ENCODE measurements at regions not wholly inside any gene's neighbourhood (a gene's known extent, or its start where the extent isn't known, plus 50 kb on each side); places are given as distances from the start of the nearest gene placed in this dataset.

DNA sequence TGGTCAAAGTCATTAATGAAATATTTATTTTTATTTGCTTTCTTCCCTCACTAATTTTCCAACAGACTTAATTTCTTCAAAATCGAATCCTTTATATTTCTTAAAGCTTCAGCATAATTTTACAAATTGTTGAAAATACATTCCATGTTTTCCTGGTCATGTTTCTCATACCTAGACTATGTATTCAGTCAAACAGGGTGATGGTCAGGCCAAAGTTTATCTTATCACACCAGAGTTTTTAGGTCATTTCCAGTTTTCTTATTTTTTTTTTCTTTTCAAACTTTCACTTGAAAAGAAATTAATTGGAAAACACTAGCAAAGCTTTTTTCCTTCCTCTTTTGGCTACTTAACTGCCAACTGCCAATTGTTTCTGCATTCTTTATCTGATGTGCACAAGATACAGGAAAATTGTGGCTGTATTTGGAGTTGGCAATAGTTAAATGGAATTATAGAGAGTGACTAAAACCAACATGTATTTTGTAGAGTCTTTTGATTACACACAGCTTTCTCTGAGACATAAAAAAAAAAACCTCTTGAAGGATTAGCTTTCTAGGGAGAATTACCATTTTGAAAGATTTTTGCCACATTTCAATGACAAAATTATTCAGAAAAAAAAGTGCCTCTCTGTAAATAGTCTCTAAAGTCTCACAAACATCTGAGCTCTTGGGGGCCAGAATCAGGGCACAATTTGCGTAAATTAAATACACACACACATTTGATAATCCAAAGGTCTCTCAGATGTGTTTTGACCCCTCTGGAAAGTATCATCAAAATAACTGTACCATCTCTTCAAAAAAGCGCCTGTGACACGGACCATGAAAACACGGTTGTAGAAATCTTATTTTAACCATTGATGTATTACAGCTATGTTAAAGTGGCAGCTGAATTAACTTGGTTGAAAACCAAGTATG is 603.2 kb upstream of the KCNMB2 start:
- DNase-seq (ENCODE audit: low read depth): peak; percentile 30
- no peak overlapping the region for H3K4me3 ChIP-seq (ENCODE audit: control insufficient read depth, low read depth, low read length)
- TF ChIP-seq, protein P1, sequence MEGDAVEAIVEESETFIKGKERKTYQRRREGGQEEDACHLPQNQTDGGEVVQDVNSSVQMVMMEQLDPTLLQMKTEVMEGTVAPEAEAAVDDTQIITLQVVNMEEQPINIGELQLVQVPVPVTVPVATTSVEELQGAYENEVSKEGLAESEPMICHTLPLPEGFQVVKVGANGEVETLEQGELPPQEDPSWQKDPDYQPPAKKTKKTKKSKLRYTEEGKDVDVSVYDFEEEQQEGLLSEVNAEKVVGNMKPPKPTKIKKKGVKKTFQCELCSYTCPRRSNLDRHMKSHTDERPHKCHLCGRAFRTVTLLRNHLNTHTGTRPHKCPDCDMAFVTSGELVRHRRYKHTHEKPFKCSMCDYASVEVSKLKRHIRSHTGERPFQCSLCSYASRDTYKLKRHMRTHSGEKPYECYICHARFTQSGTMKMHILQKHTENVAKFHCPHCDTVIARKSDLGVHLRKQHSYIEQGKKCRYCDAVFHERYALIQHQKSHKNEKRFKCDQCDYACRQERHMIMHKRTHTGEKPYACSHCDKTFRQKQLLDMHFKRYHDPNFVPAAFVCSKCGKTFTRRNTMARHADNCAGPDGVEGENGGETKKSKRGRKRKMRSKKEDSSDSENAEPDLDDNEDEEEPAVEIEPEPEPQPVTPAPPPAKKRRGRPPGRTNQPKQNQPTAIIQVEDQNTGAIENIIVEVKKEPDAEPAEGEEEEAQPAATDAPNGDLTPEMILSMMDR (conservative IDR thresholded peaks at IDR 0.05; ENCODE audit: control insufficient read depth, insufficient read depth, low read depth, low read length): no peak

DNA sequence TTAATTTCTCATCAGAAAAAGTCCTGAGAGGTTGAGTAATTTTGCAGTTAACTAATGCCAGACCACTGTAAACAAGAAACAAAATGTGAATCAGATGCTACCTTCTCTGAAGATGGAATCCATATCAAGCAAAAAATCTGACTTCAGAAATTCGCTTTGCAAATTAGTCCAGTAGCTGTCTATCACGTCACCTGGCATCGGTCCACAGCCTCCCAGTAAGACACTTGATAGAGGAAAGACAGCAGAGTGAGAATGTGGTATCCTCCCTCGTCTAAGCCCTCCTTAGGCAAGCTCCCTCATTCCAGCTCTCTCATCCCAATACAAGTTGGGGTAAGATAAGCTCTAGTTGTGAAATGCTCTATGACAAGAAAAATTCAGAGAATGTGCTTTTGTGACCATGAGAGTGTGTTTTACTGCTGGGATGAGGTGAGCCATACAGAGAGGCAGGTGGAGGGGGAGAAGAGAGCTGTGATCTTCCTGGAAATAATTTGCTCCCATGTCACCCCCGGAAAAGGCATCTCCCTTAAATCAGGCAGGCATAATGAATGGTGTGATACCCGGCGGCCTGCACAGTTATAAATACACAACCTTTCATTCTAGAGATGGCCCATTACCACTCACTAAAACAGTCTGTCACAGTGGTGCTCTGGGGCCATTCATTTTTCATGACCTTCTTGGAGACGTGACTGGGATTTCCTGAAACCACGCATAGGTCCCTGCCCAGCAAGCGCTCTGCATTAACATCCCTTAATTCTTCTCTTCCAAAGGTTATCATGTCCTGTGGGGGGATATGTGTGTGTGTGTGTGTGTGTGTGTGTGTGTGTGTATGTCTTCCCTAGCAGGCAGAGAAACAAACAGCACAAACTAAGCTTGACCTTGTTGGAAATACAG is 602.0 kb upstream of the KCNMB2 start:
- TF ChIP-seq, protein P1 (conservative IDR thresholded peaks at IDR 0.05; ENCODE audit: control insufficient read depth, insufficient read depth, low read depth, low read length): no peak
- peak; percentile 71 for DNase-seq (ENCODE audit: low read depth)
- no peak overlapping the region for H3K4me3 ChIP-seq (ENCODE audit: control insufficient read depth, low read depth, low read length)

DNA sequence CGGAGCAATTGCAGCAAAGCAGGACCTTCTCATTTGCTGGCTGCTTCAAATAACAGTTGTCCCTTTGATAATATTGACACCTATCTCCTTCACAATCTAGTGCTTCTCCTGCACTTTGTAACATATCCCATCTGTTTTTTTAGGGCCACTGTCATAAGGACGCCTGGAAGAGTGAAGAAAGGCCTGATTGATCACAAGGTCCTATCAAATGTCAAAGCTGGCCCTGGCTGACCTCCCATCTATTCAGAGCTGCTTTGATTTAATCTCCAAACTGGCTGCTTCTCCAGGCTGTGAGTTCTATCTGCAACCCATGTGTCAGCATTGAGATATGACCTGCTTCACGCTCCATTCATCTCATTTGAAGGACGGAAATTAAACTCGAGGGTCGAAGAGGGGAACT is 601.2 kb upstream of the KCNMB2 start:
- TF ChIP-seq, protein P1 (conservative IDR thresholded peaks at IDR 0.05; ENCODE audit: control insufficient read depth, insufficient read depth, low read depth, low read length): no peak
- DNase-seq (ENCODE audit: low read depth): no peak
- H3K4me3 ChIP-seq (ENCODE audit: control insufficient read depth, low read depth, low read length): no peak overlapping the region

DNA sequence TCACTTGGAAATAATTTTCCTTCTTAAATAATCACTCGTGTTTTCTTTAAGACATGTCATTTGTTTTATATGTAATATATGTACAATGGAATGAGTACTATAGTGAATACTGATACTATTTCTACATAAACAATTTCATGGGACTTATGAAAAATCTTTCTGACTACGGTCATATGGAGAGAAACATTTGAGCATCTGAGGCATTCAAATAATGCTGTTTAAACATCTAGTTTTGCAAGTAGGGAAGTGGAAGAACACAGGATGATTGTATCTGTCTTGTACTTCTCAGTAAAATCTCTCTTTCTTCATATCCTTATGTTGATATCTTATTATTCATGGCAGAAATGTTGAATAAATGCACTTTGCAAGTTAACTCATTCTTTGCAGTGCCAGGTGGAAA is 599.5 kb upstream of the KCNMB2 start:
- TF ChIP-seq, protein P1 (conservative IDR thresholded peaks at IDR 0.05; ENCODE audit: control insufficient read depth, insufficient read depth, low read depth, low read length): no peak
- no peak for DNase-seq (ENCODE audit: low read depth)
- no peak overlapping the region for H3K4me3 ChIP-seq (ENCODE audit: control insufficient read depth, low read depth, low read length)

DNA sequence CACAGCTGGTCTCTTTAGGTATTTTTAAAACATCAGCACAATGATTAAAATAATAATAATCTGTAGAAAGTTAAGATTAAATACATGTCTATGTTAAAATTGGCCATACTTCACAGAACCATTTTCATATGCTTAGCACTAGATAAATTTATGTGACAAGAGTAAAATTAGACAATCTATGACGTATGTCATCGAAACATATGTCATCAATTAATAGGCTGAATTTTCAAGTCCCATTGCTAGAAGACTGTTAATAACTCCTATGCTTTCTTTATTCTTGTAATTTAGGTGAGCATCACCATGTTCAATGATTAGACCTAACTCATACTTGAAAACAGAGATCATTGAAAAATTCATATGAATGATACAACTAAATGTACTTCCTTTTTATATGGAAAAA is 593.3 kb upstream of the KCNMB2 start:
- DNase-seq (ENCODE audit: low read depth): no peak
- TF ChIP-seq, protein P1 (conservative IDR thresholded peaks at IDR 0.05; ENCODE audit: control insufficient read depth, insufficient read depth, low read depth, low read length): no peak
- H3K4me3 ChIP-seq (ENCODE audit: control insufficient read depth, low read depth, low read length): no peak overlapping the region

DNA sequence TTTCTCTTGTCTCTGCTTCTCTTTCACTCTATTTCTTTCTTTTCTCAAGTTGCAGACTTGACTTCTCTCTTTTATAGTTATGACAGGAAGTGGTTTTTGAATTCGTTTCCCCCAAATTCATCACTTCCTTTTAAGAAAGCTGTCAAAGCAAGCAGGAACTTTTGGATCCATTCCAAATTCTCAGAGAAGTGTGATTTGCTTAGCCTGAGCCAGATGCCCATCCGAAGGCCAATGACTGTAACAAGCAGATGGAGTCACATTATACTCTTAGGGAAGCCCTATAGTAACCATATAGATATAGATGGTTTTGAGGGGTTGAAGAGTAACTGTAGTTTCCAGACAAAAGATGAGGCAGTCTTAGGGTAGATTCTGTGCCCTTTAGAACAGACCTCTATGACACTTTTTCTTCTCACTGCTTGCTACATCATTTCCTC is 592.0 kb upstream of the KCNMB2 start:
- DNase-seq (ENCODE audit: low read depth): no peak
- no peak overlapping the region for H3K4me3 ChIP-seq (ENCODE audit: control insufficient read depth, low read depth, low read length)
- TF ChIP-seq, protein P1 (conservative IDR thresholded peaks at IDR 0.05; ENCODE audit: control insufficient read depth, insufficient read depth, low read depth, low read length): no peak
